NCI-H1436 treated with DMSO at 0.1 percent for 48 hours (cell line): ENCODE measurements at regions not wholly inside any gene's neighbourhood (a gene's known extent, or its start where the extent isn't known, plus 50 kb on each side); places are given as distances from the start of the nearest gene placed in this dataset.

Experiments used
- DNase-seq: peaks from one replicate; lab custom pipeline; 2025; lab: John Stamatoyannopoulos, UW

DNA sequence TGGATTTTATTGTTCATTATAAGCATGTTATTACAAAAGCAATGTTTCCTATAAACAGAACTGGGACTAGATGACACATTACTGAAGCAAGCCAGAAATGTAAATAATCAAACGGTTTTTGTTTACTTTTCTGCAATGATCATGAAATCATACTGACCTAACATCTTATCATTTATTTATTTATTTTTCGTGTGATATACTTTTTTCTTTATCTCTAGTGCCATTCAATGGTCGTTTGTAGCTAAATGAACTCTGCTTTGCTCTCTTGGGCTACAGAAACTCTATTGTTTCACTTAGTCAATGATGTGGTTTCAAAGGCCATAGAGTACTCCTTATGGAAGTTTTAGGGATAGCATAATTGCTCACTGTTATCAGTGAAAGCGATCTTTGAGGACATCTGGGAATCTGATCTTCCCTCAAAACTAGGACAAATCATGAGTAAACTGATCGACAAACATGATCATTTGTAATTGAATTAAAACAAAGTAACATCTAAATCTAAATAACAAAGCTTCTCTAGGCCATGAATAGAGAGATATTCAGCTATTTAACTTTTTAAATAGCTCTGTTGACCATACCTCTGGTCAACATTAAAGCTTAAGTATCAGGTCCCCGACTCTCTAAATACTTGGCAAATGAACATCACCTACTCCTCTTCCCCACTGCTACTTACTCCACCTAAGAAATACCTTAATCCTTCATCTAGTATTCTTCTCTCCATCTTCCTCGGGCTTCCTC, 933.4 kb downstream of the TFAP2A start:
- DNase-seq: no peak

DNA sequence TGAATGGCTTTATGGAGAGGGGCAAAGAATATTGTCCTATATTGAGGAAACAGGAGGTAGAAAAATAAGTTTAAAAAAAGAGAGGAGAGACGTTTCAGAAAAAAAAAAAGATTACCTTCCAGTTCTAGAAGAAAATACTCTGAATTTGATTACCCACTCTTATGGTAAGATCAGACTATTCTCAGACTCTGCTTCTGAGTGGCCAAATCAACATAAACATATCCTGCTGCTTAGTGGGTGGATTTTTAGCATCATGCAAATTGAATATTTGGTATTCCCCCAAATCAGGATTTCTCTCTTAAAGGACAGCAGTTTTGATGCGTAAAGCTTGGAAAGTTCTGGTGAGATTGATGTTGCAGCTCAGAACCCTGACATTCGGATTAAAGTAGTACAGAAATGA, 946.6 kb downstream of the TFAP2A start:
- no peak for DNase-seq

DNA sequence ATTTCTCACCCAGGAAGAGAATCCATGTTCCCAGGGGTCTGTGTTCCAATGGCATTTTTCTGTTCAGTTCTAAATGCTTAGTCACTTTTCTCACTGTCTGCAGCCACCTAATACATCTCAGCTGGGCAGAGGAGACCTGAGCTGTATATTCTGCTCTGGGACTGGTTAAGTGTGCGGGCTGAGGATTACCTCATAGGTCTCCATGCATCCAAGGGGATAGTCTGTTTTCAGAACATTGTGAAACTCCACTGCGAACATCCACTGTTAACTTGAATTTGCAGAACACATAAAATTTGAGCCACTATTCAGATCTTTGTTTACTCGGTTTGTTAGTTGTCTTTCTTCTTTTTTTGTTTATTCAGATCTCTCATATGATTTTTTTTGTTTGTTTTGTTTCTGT, 947.1 kb downstream of the TFAP2A start:
- no peak for DNase-seq

DNA sequence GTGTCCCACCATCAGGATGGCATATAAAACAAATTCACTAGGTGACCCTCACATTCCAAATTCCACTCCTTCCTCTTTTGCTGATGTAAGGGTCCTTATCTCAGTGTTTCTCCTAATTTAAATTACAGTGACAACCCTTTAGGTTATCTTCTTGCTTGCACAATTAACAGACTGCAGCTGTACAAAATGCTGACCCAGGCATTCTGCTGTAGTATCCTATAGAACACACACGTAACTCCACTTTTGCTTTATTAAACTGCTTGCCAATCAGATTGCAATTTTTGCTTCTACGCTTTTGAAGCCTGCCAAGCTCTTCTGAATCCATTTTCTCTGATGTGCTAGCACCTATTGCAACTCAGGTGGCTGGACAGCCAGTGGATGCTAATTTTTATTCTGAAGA, 950.3 kb downstream of the TFAP2A start:
- no peak for DNase-seq

DNA sequence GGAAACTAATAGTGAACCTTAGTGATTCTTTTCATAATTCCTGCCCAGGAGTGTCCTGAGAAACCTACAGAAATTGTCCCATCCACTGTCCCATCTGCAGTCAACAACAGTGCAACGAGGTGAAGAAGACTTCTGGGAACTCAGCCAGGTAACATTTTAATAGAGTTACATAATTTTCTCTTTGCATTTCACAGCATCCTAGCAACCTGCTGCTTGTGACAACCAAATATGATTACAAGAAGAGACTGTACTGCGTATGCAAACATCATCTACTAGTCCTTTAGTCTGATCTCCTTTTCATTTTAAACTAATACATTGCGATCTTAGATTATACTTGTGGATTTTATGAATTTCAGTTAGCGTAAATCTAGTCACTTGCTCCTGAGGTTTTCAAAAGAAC, 951.6 kb downstream of the TFAP2A start:
- no peak for DNase-seq

DNA sequence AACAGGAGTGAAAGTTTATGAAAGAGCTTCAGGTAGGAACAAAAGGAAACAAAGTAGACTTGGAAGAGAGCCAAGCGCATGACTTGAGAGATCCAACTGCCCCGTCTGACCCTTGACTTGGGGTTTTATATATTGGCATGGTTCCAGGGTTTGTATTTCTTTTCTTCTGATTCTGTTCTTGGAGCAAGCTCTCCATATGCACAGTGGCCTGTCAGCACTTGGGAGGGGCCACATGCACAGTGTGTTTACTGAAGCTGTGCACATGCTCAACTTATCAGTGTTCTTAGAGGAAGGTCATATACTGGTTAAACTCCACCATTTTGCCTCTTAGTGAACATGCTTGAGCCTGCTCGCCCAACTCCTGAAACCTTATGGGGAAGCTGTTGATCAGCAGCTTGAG, 953.7 kb downstream of the TFAP2A start:
- no peak for DNase-seq

DNA sequence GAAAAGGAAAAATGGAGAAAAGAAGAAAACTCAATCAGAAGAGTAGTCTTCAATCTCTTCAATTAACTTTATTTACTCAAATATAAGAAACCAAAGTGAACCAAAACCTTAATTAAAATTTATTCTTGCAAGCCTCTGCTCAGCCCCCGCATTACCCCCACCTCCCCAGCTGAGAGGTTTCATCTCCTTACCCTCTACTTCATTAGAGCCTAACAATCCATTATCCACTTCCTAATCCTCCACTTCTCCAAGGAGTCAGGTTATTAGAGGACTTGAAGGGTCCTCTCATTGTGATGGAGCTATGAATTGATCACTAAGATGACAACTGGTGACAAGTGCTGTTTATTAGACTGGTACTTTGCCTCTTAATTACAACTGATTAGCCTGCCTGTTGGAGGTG, 956.5 kb downstream of the TFAP2A start:
- DNase-seq: no peak

DNA sequence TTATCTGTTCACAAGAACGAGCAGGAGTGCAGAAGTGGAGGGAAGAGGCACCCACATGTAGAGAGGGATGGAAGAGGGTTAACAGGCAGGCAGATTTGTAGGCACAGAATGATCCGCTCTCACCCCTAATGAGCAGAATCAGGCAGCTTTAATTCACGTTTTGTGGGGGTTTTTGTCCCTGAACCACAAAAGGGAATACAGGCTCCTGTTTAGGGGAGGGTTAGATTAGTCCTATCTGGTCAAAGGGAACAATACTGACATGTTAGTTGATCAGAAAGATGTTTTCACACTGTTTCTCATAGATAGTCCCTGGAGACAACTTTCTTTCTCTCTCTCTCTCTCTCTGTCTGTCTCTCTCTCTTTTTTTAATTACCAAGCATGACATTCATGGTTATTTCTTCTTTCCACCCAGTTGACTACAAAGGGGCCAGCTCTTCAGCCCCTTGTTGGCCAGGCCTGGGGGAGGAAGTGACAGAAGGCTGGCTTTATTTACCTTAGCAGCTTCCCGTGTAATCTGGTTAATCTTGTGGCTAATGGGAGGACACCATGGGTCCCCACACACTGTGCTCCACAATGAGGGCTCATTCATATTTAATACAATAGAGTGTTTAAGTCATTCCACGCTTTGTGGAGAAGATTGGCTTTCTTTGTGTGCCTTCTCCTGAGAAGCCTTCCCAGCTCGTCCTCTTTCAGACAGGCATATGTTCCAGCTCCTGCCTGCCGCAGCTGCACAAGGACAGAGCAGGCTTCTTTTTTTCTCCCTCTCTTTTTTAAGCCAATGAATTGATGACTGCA, 958.8 kb downstream of the TFAP2A start:
- no peak for DNase-seq

DNA sequence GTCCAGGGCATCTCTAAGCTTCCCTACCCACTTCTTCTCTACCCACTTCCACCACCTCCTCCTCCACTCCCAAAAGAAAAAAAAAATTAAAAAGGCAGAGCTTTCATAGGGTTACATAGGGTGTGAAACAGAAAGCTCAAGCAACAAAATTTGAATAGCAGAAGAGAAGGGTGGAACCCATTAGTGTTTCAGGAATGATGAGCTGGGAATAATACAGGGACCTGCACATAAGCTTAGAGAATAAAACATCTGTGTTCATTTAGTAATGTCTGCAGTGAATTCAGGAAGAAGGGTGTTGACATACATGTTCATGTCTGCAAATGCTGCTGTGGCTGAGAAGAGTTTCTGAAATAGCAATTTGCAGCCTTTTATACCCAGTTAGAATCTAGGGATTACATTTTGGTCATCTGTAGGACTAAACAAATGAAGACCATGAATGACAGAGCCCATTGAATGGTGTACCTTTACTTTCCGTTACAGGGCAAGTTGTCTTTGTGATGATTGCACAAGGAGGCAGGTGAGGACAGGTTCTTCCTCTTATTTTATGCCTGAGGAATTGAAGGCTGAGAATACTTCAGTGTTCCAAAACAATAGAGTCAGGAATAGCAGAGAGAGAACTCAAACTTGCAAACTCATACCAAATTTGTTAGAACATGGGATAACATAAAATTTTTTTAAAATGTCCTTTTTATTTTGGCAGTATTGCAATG, 975.1 kb downstream of the TFAP2A start:
- no peak for DNase-seq

DNA sequence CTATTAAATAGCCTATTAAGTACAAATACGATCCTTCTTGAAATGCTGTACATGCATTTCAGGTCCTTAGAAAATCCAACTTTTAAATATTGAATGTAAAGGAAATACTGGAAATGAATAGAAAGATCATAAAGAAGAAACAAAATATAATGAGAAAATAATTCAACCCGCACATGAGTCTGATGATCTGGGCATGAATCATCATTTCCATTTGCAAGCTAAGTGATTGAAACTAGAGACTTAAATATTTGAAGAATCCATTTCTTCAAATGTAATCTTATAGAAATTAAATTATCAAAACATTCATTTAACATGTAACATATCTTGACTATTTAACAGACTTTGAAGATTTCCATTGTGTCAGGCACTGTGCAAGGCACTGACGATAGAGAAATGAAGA, 977.0 kb downstream of the TFAP2A start:
- no peak for DNase-seq

DNA sequence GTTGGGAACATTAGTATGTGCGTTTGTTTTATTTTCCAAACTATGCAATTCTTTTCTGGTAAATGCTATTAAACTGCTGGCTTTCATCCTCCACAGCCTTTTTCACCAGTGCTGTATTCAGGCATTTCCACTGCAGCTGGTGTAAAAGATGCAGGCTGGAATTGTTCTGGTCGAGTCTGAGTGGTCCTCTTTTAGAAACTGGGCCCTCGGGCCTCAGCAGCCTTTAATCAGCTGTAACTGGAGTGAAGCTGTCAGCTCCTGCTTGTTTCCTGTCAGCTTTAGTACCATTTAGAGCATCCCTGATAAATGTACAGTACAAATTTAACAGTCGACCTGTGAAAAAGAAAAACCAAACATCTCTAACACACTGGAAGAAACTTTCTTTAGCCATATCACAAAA, 979.6 kb downstream of the TFAP2A start:
- no peak for DNase-seq

DNA sequence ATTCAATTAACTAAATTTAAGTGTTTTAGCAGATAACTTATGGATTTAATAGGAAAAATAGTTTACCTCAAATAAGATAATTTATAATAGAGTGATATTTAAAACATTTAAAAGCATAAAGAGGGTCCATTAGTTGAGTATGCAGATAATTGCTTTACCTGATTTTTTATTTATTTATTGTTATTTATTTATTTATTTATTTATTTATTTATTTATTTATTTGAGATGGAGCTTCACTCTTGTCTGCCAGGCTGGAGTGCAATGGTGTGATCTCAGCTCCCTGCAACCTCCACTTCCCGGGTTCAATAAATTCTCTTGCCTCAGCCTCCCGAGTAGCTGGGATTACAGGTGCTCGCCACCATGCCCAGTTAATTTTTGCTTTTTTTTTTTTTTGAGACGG, 982.9 kb downstream of the TFAP2A start:
- DNase-seq: no peak

DNA sequence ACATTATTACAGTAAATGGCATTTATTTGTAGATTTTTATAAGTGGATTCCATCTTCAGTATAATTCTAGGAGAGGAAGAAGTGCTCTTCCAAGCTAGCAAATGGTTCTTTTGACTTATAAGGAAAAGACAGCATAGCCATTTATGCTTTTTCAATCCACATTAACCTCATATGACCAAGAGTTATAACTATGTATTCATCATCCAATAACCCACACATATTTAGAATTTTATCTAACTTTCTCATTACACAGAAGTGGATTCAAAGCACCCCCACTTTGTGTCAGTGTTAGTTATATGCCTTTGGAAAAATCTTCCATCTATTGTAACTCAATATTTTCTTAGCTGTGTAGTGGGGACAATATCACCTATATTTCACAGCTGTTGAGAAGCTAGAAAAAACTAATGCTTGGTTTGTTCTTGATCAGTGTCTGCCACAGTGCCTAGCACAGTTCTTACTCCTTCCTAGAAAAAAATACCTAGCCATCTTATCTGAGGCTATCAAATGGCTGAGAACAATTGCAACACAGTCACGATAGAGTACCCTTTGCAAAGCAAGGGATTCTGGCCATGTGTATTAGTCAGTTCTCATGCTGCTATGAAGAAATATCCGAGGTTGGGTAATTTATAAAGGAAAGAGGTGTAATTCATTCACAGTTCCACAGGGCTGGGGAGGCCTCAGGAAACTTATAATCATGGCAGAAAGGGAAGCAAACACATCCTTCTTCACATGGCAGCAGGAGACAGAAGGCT, 986.3 kb downstream of the TFAP2A start:
- DNase-seq: no peak

DNA sequence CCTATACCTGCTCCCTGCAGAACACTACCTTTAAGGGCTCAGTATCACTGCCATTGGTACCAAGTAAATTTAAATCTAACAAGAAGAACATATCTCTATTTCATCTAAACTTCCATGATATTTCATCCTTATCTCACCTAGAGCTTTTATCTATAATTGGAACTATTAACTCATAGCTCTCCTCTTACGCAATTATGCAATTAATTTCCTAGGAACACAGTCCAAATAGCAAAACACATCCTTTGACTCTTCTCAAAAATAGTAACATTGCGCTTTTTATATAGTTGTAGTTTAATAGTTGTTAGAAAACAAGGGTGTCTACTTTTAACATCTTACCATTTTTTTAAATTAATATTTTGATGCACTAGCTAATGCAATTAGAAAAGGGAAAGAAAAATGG, 986.8 kb upstream of the SLC35B3 start:
- DNase-seq: no peak

DNA sequence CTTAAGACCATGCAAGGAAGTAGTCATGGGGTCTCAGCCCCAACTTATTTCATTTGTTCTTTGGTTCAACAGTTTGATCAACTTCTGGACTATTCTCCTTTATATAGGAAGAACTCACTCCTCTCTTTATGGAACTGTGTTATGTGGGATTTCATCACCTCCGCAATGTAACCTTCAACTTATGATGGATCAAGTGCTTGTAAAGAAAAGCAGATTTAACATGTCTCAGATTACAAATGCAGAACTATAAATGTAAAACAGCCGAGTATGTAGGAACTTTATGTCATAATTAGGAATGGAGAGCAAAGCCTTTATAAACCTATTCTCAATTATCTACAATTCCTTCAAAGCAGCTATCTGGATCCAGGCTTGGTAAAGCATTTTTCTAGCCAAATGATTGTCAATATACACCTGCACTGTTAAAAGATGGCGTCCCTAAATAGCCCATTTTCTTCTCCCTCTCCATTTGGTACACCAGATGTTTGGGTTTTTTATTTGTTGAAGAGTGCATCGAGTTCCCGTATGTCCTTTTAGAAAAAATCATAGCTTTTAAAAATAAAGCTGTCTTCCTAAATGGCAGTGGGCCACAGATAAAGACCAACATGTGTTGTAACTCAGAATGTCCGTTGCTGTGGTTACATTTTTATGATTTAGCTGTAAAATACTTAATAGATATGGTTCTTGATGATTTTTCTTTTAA, 985.1 kb upstream of the SLC35B3 start:
- no peak for DNase-seq

DNA sequence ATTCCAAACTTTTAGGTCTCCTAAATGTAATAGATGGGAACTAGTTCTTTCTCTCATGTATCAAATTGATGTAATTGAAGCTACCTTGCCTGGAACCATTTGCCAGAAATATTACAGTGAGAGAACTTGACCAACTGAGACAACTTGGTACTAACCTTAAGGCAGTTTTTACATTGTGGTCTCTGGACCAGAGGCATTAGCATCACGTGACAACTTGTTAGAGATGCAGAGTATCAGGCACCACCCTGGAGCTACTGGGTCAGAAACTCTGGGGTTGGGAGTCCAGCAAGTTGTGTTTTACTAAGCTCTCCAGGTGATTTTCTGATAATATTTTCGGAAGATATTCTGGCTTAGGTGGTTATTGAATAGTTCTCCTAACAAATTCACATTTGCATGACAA, 982.1 kb upstream of the SLC35B3 start:
- no peak for DNase-seq

DNA sequence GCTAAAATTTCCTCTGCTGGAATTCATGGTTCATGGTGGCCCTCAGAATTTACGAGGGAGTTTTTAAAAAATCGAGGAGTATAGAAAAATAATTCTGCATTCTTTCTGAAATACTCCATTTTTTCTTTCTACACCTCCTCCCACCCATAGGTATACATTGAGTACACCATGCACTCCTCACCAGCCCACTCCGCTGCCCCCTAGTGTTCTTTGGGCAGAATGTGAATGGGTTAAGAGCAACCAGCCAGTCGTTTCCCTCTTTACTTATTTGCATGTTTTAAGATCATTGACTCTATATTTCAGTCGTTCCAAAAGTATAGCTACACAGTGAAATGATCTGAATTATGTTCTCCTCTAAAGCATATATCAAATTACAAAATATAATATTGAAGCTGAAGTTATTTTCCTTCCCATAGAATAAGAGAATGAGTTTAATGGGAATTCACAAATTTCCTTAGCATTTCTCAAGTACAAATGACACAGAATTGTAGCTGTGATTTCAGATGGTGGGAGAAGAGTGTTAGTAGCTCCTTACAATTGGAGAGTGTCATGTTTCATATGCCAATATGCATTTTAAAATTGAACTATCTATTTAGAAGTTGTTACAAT, 977.7 kb upstream of the SLC35B3 start:
- no peak for DNase-seq

DNA sequence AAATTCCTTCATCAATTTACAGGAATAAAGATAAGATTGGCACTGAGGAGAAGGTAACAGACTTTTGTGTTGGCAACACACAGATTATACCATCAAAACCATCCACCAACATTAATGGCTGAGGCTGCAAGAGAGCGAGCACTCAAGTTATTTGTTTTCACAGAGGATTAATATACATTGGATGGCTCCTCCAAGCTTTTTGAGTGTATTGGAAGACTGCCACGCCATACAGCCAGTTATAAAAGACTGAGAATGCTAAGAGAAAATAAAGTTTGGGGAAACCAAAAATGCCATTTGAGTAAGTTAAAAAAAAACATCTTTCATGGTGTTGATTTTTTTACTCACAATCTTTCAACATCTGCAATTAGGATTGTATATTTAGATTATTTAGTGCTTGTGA, 973.8 kb upstream of the SLC35B3 start:
- DNase-seq: no peak

DNA sequence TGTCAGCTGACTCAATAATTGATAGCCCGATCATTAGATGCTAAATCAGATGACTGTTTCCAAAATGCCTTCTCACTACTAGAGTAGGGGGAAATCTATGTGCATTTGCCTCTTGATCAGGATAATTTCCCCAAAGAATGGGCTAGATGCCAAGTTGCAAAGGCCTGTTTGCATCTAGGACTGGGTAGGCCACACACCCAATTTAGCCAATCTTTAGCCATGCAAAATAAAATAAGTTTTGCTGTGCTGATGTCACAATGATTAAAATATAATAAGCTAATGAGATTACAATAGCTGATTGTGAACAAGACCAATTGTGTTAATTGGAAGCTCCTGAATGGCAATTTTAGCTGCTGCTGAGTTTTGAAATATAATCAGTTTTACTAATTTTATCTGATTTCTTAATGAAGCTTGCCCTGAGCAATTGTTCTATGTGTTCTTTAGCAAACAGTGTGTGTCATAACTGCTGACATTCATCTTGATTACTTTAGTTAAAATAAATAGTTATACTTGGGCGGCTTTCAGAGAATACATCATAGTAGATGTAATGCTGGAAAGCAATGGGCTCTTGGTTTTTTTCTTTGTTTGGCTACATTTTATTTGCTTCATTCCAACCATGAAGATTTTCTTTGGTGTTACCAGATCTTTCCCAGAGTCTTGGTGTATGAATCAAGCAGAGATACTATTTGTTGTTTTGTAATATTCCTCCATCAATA, 973.2 kb upstream of the SLC35B3 start:
- no peak for DNase-seq

DNA sequence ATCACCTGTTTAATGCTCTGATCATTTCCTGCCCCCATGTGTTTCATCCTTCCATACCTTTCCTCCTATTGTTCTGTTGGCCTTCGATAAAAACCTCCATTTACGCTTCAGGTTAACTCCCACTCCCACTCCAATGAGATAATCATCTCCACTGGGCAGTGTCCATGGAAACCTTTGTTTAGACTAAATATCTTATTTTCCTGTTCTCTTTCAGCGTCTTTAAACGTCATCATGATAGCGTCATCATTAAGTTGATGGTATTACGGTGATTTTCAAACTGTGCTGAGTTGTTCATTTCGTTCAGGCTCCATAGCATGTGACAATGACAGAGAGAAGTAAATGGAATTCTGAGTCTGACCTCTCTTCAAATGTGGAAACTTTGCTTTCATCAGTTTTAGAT, 970.5 kb upstream of the SLC35B3 start:
- DNase-seq: no peak

DNA sequence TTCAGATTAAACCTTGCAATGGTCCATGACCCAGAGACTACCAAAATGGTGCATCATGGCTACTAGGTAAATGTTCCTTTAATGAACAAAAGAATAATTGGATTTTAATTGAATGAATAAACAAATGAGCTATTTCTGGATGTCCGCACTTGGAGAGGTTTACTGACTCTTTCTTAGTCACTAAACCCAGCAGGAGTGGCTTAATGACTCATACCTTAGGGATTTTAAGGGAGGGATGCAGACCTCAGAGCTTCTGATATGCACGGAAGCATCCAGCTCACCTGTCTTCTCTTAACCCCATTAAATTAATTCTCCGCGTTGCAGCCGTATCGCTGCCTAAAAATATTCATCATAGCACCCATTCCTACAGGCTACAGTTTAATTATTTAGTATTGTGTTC, 970.0 kb upstream of the SLC35B3 start:
- DNase-seq: no peak
